Sigmoid colon (tissue), 3 donors: ENCODE measurements at regions not wholly inside any gene's neighbourhood (a gene's known extent, or its start where the extent isn't known, plus 50 kb on each side); places are given as distances from the start of the nearest gene placed in this dataset.

ENCODE experiments used
- POLR2A ChIP-seq, 2 donors: fragments of 450-650 bp; IDR thresholded peaks; one replicate each; pipeline ENCODE4 v1.6.1; 2016; ENCODE audit warnings: antibody characterized with exemption in 2 of 2, mild to moderate bottlenecking in 2 of 2, moderate library complexity in 2 of 2
- TF ChIP-seq, protein P1 (sequence below), 4 experiments: fragments of 450-650 bp in 3 of 4; fragments of 200-600 bp in 1 of 4; IDR thresholded peaks; one replicate each; pipeline ENCODE4 v1.5.1; 2016 to 2019; ENCODE audit warnings: antibody characterized with exemption in 4 of 4, mild to moderate bottlenecking in 3 of 4, moderate library complexity in 2 of 4

DNA sequence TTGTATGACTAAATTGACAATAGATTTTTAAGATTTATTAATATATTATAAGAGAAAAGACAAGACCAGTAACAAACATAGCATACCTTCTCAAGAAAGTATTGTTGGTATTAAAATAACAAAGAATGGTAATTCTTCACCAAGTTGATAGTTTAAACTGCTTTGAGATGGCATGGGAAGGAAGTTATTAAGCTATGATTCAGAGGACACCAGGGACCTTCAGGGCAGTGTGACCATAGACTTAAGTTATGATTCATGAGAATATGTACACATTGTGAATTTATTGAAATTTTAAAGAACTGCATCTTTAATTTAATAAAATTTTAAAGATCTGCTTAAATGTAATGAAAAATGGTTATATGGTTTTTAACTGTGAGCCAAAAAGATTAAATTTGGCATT is 205.7 kb downstream of the DSEL start:
- TF ChIP-seq, protein P1, sequence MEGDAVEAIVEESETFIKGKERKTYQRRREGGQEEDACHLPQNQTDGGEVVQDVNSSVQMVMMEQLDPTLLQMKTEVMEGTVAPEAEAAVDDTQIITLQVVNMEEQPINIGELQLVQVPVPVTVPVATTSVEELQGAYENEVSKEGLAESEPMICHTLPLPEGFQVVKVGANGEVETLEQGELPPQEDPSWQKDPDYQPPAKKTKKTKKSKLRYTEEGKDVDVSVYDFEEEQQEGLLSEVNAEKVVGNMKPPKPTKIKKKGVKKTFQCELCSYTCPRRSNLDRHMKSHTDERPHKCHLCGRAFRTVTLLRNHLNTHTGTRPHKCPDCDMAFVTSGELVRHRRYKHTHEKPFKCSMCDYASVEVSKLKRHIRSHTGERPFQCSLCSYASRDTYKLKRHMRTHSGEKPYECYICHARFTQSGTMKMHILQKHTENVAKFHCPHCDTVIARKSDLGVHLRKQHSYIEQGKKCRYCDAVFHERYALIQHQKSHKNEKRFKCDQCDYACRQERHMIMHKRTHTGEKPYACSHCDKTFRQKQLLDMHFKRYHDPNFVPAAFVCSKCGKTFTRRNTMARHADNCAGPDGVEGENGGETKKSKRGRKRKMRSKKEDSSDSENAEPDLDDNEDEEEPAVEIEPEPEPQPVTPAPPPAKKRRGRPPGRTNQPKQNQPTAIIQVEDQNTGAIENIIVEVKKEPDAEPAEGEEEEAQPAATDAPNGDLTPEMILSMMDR (IDR thresholded peaks at IDR 0.05), result no peak
- TF ChIP-seq POLR2A (IDR thresholded peaks at IDR 0.05), result no peak
